IMR-90 (cell line): ENCODE measurements at regions not wholly inside any gene's neighbourhood (a gene's known extent, or its start where the extent isn't known, plus 50 kb on each side); places are given as distances from the start of the nearest gene placed in this dataset.

Source experiments
- ATAC-seq: fragments of 200-7000 bp; cut with Tn5 transposase; 2 replicates; pipeline ENCODE4 v1.9.1; 2020; ENCODE audit warnings: low read depth, mild to moderate bottlenecking, moderate library complexity
- BruUV-seq: library from RNA; stranded (reverse); fragments of 400-500 nt; replicated peaks from 2 replicates; lab custom pipeline; 2021; lab: Mats Ljungman, UMichigan
- CTCF ChIA-PET: fragments of 300-600 bp; formaldehyde crosslinking; extraction: SDS; loops from one replicate; lab custom pipeline; 2021; ENCODE audit warnings: antibody characterized with exemption; lab: Yijun Ruan, JAX
- POLR2A ChIA-PET: fragments of 300-600 bp; sonication (Branson Sonifier 250); formaldehyde crosslinking; loops from one replicate; lab custom pipeline; 2022; ENCODE audit warnings: antibody characterized with exemption; ENCODE audit not compliant: unreplicated experiment; lab: Charles Lee
- DNase-seq: peaks from one replicate; pipeline ENCODE4 v3.0.0; 2013
- H2AFZ ChIP-seq: replicated peaks from 2 replicates; pipeline ENCODE3; 2013; ENCODE audit warnings: low read length, mild to moderate bottlenecking; ENCODE audit not compliant: poor library complexity
- H2AK5ac ChIP-seq: 2 replicates; pipeline ENCODE4 v1.6.1; 2013; ENCODE audit warnings: low read depth, low read length, inconsistent platforms
- H2AK9ac ChIP-seq: replicated peaks from 2 replicates; pipeline ENCODE3; 2013; ENCODE audit warnings: mild to moderate bottlenecking, low read depth, low read length, moderate library complexity; ENCODE audit not compliant: poor library complexity
- H2BK120ac ChIP-seq: 2 replicates; pipeline ENCODE4 v1.6.1; 2013; ENCODE audit warnings: low read depth, low read length, inconsistent platforms
- H2BK15ac ChIP-seq: 3 replicates; pipeline ENCODE4 v1.6.1; 2013; ENCODE audit warnings: low read depth, low read length, inconsistent platforms
- H2BK20ac ChIP-seq: 2 replicates; pipeline ENCODE4 v1.6.1; 2013; ENCODE audit warnings: low read depth, mild to moderate bottlenecking, inconsistent platforms, low read length, moderate library complexity
- H2BK5ac ChIP-seq: 2 replicates; pipeline ENCODE4 v1.6.1; 2013; ENCODE audit warnings: mild to moderate bottlenecking, low read depth, low read length, inconsistent platforms; ENCODE audit not compliant: poor library complexity, severe bottlenecking
- H3K14ac ChIP-seq: replicated peaks from 2 replicates; pipeline ENCODE4 v1.6.1; 2013; ENCODE audit warnings: low read depth, low read length, inconsistent platforms
- H3K18ac ChIP-seq: 2 replicates; pipeline ENCODE4 v1.6.1; 2013; ENCODE audit warnings: low read depth, low read length, control low read depth
- H3K23ac ChIP-seq: 2 replicates; pipeline ENCODE4 v1.6.1; 2013; ENCODE audit warnings: low read depth, low read length, inconsistent platforms
- H3K27ac ChIP-seq: 2 replicates; pipeline ENCODE4 v1.5.1; 2013; ENCODE audit warnings: mild to moderate bottlenecking, control low read depth, low read length; ENCODE audit not compliant: insufficient read depth
- H3K27me3 ChIP-seq: 2 replicates; pipeline ENCODE4 v1.6.1; 2013; ENCODE audit warnings: low read length; ENCODE audit not compliant: control insufficient read depth, insufficient read depth
- H3K36me3 ChIP-seq: 2 replicates; pipeline ENCODE4 v1.6.1; 2013; ENCODE audit warnings: low read length, mixed read lengths; ENCODE audit not compliant: control insufficient read depth, insufficient read depth
- H3K4ac ChIP-seq: 2 replicates; pipeline ENCODE4 v1.6.1; 2013; ENCODE audit warnings: low read depth, low read length, inconsistent platforms
- H3K4me1 ChIP-seq: 2 replicates; pipeline ENCODE4 v1.6.1; 2013; ENCODE audit warnings: low read length, mixed read lengths; ENCODE audit not compliant: control insufficient read depth, insufficient read depth
- H3K4me2 ChIP-seq: 2 replicates; pipeline ENCODE4 v1.6.1; 2013; ENCODE audit warnings: low read depth, mild to moderate bottlenecking, control low read depth, low read length, moderate library complexity
- H3K4me3 ChIP-seq: 2 replicates; pipeline ENCODE4 v1.5.1; 2013; ENCODE audit warnings: low read depth, mild to moderate bottlenecking, control low read depth, low read length, moderate library complexity; ENCODE audit not compliant: insufficient read depth
- H3K56ac ChIP-seq: 2 replicates; pipeline ENCODE4 v1.6.1; 2013; ENCODE audit warnings: low read length, inconsistent platforms; ENCODE audit not compliant: insufficient read depth; ENCODE audit errors: extremely low read depth
- H3K79me1 ChIP-seq, 2 experiments: 2 replicates each; pipeline ENCODE4 v1.6.1; 2013; ENCODE audit warnings: low read length in 2 of 2, inconsistent platforms in 1 of 2, low read depth in 1 of 2
- H3K9ac ChIP-seq: 2 replicates; pipeline ENCODE4 v1.6.1; 2013; ENCODE audit warnings: low read depth, low read length, control low read depth
- H3K9me1 ChIP-seq: 2 replicates; pipeline ENCODE4 v1.6.1; 2013; ENCODE audit warnings: low read length, inconsistent platforms; ENCODE audit not compliant: insufficient read depth
- H3K9me3 ChIP-seq: 2 replicates; pipeline ENCODE4 v1.6.1; 2013; ENCODE audit warnings: low read length; ENCODE audit not compliant: control insufficient read depth, insufficient read depth
- H4K20me1 ChIP-seq: 2 replicates; pipeline ENCODE4 v1.6.1; 2013; ENCODE audit warnings: low read length, inconsistent platforms; ENCODE audit not compliant: insufficient read depth
- H4K5ac ChIP-seq: 2 replicates; pipeline ENCODE4 v1.6.1; 2013; ENCODE audit warnings: mild to moderate bottlenecking, low read depth, low read length, control low read depth
- H4K8ac ChIP-seq, 2 experiments: 2 replicates each; pipeline ENCODE4 v1.6.1; 2013; ENCODE audit warnings: low read depth in 2 of 2, low read length in 2 of 2, control low read depth in 1 of 2, inconsistent platforms in 1 of 2
- H4K91ac ChIP-seq: 2 replicates; pipeline ENCODE4 v1.6.1; 2013; ENCODE audit warnings: low read depth, low read length, inconsistent platforms; ENCODE audit not compliant: insufficient read depth
- BHLHE40 ChIP-seq: fragments of 150-350 bp; IDR thresholded peaks from 2 replicates; pipeline ENCODE4 v1.6.1; 2016; ENCODE audit warnings: mild to moderate bottlenecking, low read depth, low read length
- CEBPB ChIP-seq: IDR thresholded peaks from 2 replicates; pipeline ENCODE4 v1.6.1; 2012; ENCODE audit warnings: low read depth, low read length, improper control_type of control experiment
- FOS ChIP-seq: fragments of 150-350 bp; IDR thresholded peaks from 2 replicates; pipeline ENCODE4 v1.6.1; 2016; ENCODE audit warnings: low read depth, low read length
- MAZ ChIP-seq: IDR thresholded peaks from 2 replicates; pipeline ENCODE4 v1.6.1; 2012; ENCODE audit warnings: low read depth, mild to moderate bottlenecking, low read length, improper control_type of control experiment, moderate library complexity, borderline replicate concordance
- MXI1 ChIP-seq: IDR thresholded peaks from 2 replicates; pipeline ENCODE4 v1.6.1; 2012; ENCODE audit warnings: low read depth, mild to moderate bottlenecking, low read length, moderate library complexity, borderline replicate concordance
- NFE2L2 ChIP-seq: fragments of 150-350 bp; IDR thresholded peaks from 2 replicates; pipeline ENCODE4 v1.6.1; 2016; ENCODE audit warnings: low read depth, mild to moderate bottlenecking, low read length
- POLR2A ChIP-seq: IDR thresholded peaks from 2 replicates; pipeline ENCODE4 v1.6.1; 2012; ENCODE audit warnings: mild to moderate bottlenecking, low read depth, low read length
- RFX5 ChIP-seq: IDR thresholded peaks from 2 replicates; pipeline ENCODE4 v1.8.0; 2012; ENCODE audit warnings: low read depth, mild to moderate bottlenecking, low read length, moderate library complexity
- SMC3 ChIP-seq: fragments of 150-350 bp; IDR thresholded peaks from 2 replicates; pipeline ENCODE4 v1.6.1; 2016; ENCODE audit warnings: low read depth, mild to moderate bottlenecking, antibody characterized with exemption, low read length, moderate library complexity
- WGBS, 2 experiments: methylation state at CpG; one replicate each; pipeline versions ENCODE4 v1.1.5 to v1.1.7; 2013; ENCODE audit warnings: missing lambda C conversion rate in 2 of 2; ENCODE audit not compliant: insufficient read length in 1 of 2; ENCODE audit errors: extremely low coverage in 2 of 2; 5-methylcytosine and 5-hydroxymethylcytosine counted together
- dilution Hi-C: fragments of 300-500 bp; cut with HindIII; formaldehyde crosslinking; loops from one replicate; pipeline ENCODE4 v1.14.3; 2018; ENCODE audit warnings: low sequenced_read_pairs; ENCODE audit not compliant: unreplicated experiment
- in situ Hi-C: fragments of 300-500 bp; cut with MboI; formaldehyde crosslinking; loops from 3 replicates; pipeline ENCODE4 v1.14.3; 2019; ENCODE audit warnings: low sequenced_read_pairs, inconsistent platforms, mixed read lengths
- intact Hi-C: fragments of 100-400 bp; cut with micrococcal nuclease; formaldehyde crosslinking; loops from 2 replicates; pipeline ENCODE4 v1.10.0; 2022
- TF ChIP-seq, protein P1 (sequence below): fragments of 150-350 bp; IDR thresholded peaks from 2 replicates; pipeline ENCODE4 v1.6.1; 2016; ENCODE audit warnings: low read depth, mild to moderate bottlenecking, low read length, moderate library complexity, borderline replicate concordance

DNA sequence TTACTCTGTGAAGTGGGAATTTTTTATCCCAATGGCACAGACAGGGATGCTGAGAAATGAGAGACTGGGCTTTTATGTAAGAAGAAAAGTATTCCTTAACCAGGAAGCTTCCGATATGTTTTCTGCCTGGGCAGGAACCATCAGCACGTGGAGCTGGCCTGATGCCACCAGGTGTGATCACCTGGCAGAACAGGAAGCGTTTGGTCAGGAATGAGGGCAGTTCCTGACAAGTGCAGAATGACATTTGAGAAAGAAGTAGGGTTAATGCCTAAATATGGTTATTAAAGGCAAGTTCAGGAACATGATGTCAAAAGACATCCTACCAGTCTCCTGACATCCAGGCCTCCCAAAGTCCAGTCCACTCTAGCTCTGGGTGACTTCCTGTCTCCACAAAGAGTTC lies 210.3 kb downstream of the NUAK1 start:
- 0 out of 2 replicates have a peak overlapping the region, but pooled peaks have one; percentile 23 for H2AK5ac ChIP-seq
- H3K27me3 ChIP-seq = no peaks in the 10 kb centered on the region
- no peaks in the 10 kb centered on the region for H3K79me1 ChIP-seq
- H2BK5ac ChIP-seq = no peak overlapping the region
- no peak overlapping the region for H3K27ac ChIP-seq
- intact Hi-C loops (no loop called here), dilution Hi-C loops (no loop called here), in situ Hi-C loops (no loop called here)
- no peak overlapping the region for H3K23ac ChIP-seq
- no peaks in the 10 kb centered on the region for H4K20me1 ChIP-seq
- no peaks in the 10 kb centered on the region; the same call in 1 of the 2 replicates for H3K9me1 ChIP-seq
- no peak overlapping the region for H3K56ac ChIP-seq
- H3K4me3 ChIP-seq = no peak overlapping the region
- H3K36me3 ChIP-seq = no peaks in the 10 kb centered on the region
- WGBS, 2 experiments = 78% methylated on average over 2 of the region's 3 CpGs; no CpG with 5 or more reads in 1 of the 2 experiments
- H3K14ac ChIP-seq = no peak overlapping the region
- H2BK120ac ChIP-seq = no peak overlapping the region
- no peak for TF ChIP-seq MXI1
- no peak for TF ChIP-seq BHLHE40
- no peak for TF ChIP-seq MAZ
- no peak for TF ChIP-seq CEBPB
- TF ChIP-seq RFX5 = no peak
- TF ChIP-seq NFE2L2 = no peak
- TF ChIP-seq FOS = no peak
- TF ChIP-seq POLR2A = no peak
- no peak for TF ChIP-seq SMC3
- TF ChIP-seq, protein P1, sequence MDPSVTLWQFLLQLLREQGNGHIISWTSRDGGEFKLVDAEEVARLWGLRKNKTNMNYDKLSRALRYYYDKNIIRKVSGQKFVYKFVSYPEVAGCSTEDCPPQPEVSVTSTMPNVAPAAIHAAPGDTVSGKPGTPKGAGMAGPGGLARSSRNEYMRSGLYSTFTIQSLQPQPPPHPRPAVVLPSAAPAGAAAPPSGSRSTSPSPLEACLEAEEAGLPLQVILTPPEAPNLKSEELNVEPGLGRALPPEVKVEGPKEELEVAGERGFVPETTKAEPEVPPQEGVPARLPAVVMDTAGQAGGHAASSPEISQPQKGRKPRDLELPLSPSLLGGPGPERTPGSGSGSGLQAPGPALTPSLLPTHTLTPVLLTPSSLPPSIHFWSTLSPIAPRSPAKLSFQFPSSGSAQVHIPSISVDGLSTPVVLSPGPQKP = no peak
- no peak overlapping the region for H3K4me2 ChIP-seq
- 0 out of 2 replicates have a peak overlapping the region, but pooled peaks have one; percentile 9 for H2BK20ac ChIP-seq
- DNase-seq = no peak
- no peak overlapping the region for H4K91ac ChIP-seq
- H2AK9ac ChIP-seq = no peak overlapping the region
- no peak overlapping the region for H2AFZ ChIP-seq
- no peak overlapping the region for H4K5ac ChIP-seq
- H3K4ac ChIP-seq = no peak overlapping the region
- no peaks in the 10 kb centered on the region for H3K9me3 ChIP-seq
- H3K4me1 ChIP-seq = no peaks in the 10 kb centered on the region
- H4K8ac ChIP-seq = no peak overlapping the region
- H3K18ac ChIP-seq = no peak overlapping the region
- no peak overlapping the region for H3K9ac ChIP-seq
- no peak overlapping the region; the same call in 2 of the 3 replicates for H2BK15ac ChIP-seq
- ChIA-PET CTCF (no interaction called here), POLR2A (no interaction called here)
- BruUV-seq = no TSS peak
- no peak for ATAC-seq
